NCI-H1930 (cell line): ENCODE measurements at regions not wholly inside any gene's neighbourhood (a gene's known extent, or its start where the extent isn't known, plus 50 kb on each side); places are given as distances from the start of the nearest gene placed in this dataset.
"Not testable (repeated sequence)": the region's sequence is repeated elsewhere in the genome, so short reads cannot be mapped to it uniquely, and the experiment has no call there.

ENCODE experiments used
- DNase-seq, 2 experiments: peaks; one replicate each; lab custom pipeline; 2025; lab: John Stamatoyannopoulos, UW

DNA sequence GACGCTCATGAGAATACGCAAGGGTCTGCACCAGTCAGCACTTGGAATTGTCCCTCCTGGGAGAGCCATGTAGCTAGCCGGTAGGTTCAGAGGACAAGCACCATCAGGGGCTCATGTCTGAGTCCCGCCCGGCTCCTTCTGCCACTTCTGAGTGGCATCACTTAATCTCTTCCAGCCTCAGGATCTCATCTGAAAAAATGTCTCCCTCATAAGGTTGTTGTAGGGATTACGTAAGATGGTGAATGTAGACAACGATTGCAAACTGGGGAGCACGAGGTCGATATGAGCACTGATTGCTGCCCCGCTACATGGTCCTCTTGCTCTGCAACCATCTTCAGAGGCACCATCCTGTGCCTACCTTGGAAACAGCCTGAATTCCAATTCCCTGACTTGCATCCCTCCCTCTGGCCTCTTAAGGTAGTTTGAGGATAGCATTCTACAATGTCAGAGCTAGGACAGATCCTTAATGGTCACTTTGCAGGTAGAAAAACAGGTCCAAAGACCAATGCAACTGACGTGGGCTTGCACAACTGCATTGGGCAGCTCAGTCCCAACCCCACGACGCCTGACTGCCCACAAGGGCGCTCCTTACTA, 115.8 kb upstream of the TMEM45B start:
- no peak for DNase-seq

DNA sequence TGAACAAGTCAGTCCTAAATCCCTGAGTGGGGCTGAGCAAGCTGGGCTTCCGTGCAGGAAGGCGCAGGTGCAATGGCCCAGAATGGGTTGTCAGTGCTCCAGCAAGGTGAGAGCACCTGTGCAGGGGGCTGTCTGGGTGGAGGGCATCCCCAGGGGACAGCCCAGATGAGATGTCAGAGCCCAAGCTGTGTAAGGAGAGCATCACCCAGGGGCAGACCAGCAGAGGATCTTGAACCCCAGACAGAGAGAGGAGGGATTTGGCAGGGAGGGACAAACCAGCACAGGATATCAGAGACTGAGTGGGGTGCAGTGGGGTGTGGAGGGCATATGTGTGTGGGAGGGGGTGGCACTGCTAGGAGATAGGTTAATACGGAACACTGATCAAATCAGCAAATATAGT, 114.9 kb upstream of the TMEM45B start:
- DNase-seq, result no peak

DNA sequence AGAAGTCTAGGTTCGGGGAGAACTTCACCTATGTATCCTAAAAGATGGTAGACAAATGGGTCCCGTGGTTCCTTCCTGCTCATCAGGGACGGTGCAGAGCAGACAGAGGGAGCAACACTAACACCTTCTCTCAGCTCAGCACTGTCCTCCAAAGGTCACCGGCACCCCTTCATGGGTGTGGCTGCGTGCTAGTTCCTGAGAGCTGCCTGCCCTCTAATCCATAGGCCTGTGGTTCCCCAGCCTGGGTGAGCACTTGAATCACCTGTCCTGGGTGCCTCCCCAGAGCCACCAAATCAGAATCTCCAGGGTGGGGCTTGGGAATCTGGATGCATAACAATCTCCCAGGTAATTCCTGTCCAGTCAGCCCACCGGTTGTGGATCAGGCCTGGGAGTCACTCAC, 113.9 kb upstream of the TMEM45B start:
- no peak for DNase-seq

DNA sequence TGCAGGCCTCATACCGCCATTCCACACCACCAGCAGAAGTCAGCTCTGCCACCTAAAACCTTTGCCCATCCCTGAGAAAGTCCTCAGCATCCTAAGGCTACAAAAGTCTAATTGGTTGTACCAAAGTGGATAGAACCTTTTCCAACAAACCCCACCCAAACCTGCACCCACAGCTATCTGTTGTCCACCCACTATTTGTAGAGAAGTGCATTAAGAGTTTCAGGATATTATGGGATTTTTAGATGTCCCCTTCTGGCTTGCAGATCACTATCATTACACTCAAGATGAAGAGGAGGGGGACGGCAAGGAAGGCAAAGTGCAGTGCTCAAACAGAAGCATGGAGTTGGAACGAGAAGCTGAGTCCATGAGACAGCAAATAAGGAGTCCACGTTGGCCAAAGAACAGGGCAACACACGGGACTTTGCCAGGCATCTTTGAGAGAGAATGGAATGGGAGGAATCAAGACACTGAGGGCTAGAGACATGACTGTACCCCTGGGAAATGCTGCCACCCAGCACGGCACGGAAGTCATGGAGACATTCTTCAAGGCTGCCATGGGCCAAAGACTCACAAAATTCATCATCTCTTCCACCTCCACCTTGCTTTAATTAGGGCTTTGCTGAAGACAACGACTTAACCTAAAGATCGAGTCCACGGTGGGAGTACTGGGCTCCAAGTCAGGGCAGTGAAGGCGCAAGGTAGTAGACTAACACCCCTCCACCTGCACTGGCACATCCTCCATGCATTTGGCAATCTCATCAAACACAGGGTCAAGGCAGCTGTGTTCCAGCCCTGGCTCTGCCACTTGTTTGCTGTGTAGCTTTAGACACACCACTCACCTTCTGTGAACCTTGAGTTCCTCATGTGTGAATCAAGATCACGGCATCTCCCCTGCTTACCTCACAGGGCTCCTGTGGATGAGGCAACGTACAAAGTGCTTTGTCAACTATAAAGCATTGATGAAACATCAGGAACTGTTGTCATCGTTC, 112.9 kb upstream of the TMEM45B start:
- DNase-seq, result no peak

DNA sequence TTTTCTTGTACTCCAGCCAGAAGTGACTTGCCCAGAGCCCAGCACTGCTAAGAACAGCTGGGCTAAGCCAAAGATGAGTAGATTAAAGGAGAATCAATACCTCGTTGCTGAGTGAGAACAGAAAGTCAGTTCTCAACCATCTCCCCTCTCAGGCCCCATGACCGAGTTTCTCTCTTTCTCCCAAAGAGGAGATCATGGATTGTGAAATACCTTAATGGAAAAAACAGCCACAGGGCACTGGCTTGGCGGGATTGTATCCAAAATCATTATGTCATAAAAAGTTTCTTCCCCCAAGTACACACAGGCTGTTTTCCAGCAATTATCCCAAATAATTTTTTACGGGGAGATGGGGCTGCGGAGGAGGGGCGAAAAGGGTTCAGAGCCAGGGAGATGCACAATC, 111.8 kb upstream of the TMEM45B start:
- DNase-seq, result no peak

DNA sequence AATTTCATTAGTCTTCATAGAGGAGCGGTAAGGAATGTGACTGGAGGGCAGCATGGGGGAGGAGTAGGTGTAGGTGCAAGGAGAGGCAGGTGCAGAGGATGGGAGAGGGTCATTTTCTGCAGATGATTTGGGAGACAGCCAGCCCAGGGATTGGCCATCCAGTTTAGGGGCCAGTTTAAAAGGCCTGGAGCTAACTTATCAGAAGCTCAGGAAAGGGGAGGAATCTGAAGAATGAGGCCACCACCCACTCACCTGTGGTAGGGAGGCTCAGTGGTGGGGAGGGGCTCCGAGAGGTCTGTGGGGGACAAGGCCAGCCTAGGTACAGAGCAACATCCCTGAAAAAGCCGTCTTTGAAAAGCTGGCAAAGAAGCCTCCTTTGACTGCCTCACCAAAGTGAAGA, 110.8 kb upstream of the TMEM45B start:
- no peak for DNase-seq

DNA sequence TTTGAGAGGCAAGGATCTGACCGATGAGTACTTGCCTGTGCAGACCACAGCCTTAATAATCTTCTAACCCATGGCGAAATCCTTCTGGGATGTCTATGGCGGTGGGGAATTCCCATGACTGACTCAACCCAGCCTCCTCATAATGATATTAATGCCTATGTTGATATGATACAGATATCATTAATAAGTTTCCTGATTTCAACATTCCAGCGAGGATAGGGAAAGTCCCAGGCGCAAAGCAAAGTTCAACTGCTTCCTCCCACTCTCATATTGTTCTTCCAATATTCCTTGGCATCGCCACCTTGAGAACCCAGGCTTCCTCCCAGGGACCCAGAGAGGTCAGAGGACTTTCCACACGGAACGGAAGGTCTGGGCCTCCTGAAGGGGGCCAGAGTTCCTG, 110.3 kb upstream of the TMEM45B start:
- DNase-seq, result no peak

DNA sequence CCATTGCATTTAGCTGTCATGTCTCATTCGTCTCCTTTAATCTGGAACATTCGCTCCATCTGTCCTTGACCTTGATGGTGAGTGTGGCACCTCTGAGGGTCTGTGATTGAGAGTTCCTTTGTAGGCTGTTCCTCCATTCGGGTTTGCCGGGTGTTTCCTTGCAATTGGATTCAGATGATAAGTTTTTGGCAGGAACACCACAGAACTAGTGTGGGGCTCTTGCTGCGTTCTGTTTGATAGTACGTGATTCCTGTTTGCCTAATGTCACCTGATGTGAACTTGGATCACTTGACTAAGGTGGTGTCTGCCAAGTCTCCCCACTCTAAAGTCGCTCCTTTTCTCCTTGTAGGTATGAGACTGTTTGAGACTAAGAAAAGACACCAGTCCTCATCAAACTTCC, 109.7 kb upstream of the TMEM45B start:
- no peak for DNase-seq

DNA sequence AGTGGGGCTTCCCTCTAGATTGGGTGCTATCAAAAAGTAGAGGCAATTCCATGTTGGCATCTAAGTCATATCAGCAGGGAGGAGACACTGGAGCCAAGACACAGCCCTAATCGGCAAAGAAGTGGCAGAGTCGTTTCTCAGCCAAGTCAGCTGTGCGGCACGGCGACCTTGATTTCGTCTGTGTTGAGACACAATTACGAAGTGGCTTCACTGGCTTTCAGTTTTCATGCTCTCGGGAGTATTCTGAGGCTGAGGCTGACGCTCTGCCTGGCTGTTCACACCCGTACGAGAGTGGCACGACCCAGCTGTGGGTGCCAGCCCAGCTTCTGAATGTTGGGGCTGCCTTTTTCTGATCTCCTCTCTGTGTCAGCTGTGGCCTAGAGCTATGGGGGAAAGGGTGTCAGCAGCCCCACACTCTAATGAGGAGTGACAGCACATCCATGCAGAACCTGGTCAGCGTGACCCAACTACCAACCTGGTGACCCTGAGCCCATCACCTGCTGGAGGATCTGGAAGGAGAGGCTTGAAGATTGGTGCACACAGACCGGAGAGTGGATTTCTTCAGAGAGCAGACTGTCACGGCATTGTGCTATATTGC, 105.7 kb upstream of the TMEM45B start:
- no peak for DNase-seq

DNA sequence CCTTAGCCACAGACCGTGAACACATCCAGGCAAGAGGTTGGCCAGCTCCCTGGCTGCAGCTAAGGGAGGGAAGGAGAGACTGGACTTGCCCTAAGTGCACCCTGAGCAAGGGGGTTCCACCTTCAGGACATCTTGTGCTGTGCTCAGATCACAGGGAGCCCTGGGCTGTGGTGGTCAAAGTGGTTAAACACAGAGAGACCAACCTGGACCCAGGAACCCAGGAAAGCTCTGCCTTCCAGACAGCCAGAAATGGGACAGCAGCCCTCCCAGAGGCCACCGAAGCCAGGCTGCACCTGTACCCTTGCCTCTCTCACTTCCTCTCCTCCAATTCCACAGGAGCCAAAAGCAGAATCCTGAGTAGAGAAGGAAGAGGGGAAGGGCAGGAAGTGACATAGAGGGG, 105.2 kb upstream of the TMEM45B start:
- no peak for DNase-seq

DNA sequence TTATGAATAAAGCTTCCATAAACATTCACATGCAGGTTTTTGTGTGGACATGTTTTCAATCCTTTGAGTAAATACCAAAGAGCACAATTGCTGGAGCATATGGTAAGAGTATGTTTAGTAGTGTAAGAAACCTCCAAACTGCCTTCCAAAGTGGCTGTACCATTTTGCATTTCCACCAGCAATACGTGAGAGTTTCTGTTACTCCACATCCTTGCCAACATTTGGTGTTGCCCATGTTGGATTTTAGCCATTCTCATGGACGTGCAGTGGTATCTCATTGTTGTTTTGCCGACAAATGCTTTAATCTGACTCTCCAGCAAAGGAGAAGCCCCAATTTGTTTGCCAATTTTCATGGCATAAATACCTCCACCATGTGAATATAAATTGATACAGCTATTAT, 103.9 kb upstream of the TMEM45B start:
- DNase-seq, result no peak

DNA sequence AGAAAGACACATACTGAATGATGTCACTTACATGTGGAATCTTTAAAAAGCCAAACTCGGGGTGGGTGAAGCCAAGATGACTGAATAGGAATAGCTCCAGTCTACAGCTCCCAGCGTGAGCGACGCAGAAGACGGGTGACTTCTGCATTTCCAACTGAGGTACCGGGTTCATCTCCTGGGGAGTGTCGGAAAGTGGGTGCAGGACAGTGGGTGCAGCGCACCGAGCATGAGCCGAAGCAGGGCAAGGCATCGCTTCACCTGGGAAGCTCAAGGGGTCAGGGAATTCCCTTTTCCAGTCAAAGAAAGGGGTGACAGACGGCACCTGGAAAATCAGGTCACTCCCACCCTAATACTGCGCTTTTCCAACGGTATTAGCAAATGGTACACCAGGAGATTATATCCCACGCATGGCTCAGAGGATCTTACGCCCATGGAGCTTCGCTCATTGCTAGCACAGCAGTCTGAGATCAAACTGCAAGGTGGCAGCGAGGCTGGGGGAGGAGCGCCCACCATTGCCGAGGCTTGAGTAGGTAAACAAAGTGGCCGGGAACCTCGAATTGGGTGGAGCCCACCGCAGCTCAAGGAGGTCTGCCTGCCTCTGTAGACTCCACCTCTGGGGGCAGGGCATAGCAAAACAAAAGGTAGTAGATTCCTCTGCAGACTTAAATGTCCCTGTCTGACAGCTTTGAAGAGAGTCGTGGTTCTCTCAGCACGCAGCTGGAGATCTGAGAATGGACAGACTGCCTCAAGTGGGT, 103.0 kb upstream of the TMEM45B start:
- DNase-seq, result not testable (repeated sequence)

DNA sequence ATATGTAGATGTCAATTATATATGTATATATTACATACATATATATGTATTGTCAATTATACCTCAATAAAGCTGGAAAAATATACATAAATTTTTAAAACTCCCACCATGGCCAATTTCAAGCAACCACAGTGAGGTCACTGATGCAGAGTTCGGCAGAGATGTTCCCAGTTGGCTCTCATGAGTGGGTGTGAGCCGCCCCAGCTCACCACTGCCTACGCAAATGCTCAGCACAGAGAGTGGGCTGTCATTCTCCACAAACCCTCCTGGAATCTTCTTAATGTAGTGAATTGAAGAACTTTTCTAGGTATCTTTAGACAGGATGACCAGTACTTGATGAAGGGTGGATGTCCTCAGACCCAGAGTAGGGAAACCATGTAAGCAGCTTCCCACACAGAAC, 96.6 kb upstream of the TMEM45B start:
- DNase-seq, result no peak

DNA sequence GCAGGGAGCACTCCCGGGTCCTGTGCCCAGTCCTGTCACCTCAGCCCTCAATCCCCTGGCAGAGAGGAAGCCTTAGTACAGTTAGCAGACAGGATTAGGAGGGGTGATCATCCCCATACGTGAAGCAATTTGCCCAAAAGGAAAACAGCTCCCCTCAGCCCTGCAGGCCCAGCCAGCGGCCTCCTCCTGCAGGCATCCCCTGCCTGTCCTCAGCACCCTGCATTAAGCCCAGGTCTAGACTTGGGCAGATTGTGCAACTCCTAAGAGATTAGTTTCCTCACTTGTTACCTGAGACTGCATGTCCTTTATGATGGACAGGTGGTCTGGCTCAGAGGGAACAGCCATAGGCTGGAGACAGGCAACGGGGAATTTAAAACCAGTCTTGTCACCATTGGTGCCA, 95.5 kb upstream of the TMEM45B start:
- DNase-seq, result no peak

DNA sequence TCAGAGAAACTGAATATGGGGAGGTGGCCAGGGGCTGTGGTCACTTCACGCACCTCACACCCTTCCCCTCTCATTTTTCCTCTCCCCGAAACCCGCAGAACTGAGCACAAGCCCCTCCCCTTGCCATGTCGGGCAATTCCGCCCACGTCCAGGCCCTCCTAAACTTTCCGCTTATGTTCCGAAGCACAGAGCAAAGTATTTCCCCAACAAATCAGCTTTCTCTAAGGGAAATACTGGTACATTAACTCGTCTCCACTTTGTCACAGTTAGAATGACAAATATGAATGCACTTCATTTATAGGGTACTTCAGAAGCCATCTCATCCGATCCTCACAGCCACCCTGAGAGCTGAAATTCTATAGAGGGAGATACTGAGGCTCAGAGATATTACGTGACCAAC, 94.7 kb upstream of the TMEM45B start:
- no peak for DNase-seq

DNA sequence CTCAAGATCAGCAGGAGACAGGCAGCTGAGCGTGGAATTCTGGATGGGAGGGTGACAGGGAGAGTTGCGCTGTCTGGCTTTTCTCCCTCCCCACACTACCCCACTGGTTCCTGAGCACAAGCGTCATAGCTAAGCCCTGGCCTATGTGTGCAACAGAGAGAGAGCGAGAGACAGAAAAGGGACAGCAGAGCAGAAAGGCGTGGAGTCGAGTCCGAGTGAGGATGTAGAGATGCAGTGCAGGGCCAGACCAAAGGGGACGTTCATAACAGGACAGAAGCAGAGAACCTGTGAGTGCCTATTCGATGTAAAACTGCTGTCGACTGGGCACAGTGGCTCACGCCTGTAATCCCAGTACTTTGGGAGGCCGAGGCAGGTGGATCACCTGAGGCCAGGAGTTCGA, 94.0 kb upstream of the TMEM45B start:
- no peak for DNase-seq

DNA sequence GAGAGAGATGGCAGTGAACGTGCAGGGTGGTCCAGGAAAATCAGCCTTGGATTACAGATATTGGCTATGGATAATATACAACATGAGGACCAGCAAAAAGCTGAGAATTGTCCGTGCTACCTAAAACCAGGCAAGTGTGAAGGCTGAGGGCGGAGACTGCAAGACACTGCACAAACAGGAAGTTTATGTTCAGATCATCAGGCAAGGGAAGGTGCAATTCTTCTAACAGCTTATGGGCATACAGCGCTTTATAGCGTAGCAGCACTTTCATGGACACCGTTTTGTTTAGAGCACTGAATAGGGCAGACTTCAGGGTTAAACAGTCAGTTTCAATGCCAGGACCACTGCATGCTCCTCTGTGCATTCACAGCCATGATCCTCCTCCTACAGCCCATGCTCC, 93.1 kb upstream of the TMEM45B start:
- no peak for DNase-seq

DNA sequence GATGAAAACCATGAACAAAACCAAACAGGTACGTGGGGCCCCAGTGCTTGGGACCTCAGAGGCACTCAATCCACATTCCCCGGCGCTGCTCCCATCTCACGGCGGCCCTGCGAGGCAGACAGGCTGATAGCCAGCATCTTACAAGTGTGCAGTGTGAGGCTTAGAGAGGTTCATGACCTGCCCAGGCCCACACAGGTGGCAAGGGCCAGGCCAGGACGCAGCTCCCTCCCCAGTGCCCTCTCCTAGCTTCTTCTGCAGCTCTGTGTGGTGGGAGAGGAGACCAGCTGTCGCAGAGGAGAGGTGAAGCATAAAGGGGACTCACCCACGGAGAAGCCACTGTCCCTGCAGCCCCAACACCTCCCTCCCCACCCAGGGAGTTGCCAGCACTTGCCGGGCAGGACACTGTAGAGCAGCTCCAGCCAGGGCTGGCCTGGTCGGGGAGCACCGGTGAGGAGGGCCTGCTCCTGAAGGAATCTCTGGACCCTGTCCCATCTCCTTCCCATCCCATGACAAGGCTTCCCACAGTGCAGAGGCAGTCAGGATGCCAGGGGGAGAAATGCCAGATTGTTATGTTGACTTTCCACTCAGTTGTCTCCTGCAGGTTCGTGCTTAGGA, 92.4 kb upstream of the TMEM45B start:
- no peak for DNase-seq

DNA sequence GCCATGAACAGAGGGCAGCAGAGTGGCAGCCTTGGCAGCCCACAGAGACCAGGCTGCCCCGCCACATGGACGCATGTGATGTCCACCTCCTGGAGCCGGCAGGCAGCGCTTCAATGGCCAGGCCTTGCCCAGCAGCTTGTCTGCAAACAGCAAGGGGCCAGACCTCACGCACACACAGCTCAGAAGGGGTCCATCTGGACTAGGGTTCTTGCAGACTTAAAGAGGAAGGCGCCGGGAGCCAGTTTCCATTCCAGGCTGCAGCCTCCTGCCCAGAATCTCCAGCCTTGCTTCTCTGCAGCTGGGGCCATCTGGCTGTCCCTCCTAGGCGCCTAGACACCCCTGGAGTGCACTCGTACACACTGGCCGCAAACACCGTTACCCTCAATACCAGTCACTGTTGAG, 91.9 kb upstream of the TMEM45B start:
- DNase-seq, result no peak

DNA sequence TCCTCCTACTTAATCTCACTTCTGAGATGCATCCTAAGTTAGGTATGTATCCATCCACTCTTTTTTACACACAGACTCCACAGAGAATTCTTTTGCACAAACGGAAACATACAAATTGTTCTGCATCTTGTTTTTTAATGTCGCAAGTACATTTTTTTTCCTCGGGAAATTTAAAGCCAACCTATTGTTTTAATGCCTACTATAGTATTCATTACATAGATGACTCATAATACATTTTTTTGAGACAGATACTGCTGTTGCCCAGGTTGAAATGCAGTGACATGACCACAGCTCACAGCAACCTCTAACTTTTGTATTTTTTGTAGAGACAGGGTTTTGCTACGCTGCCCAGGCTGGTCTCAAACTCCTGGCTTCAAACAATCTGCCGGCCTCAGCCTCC, 90.8 kb upstream of the TMEM45B start:
- no peak for DNase-seq

DNA sequence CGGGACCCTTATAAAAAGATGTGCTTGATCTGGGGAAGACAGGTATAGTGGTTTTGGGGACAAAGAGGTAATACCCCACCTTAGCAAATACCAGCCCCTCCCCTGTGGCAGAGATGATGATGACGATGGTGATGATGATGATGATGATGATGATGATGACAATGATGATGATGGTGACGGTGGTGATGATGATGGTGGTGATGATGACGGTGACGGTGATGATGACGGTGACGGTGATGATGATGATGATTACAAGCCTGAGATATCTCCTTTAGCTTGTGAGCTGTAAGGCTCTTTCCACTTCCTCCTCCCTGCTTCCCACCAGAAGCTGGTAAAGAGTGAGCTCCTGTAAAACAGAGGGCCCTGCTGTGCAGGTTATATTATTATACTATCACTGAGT, 89.5 kb upstream of the TMEM45B start:
- no peak for DNase-seq

DNA sequence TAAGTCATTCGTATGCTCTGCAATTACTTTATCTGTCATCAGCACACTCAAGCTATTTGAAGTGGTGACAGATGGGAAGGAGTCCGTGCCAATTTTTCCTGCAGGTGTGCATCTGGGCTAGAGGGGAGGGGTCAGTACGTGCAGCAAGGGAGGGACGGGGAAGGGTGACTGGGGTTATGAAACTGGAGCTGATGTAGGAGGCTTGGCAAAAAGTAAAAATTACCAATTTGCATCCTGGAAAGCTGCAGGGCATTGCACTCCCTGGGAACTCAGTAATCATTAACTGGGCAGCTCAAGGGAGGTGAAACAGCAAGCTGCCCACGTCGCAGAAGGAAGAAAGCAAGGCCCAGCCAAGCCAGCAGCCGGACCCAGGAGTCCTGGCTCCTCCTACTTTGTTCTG, 87.1 kb upstream of the TMEM45B start:
- DNase-seq, result no peak
